Inferior parietal cortex (tissue), 1 donor: ENCODE measurements at regions not wholly inside any gene's neighbourhood (a gene's known extent, or its start where the extent isn't known, plus 50 kb on each side); places are given as distances from the start of the nearest gene placed in this dataset.
A peak's percentile ranks its signal among the peaks of the same experiment; 100 is the strongest.

Experiments used
- DNase-seq: peaks from one replicate; pipeline ENCODE4 v3.0.0-alpha.2; 2016; ENCODE audit errors: extremely low spot score

- no peak for DNase-seq
Measured at GRCh38 chr11:113634940-113635575, 71.0 kb downstream of the TMPRSS5 start.

- DNase-seq = no peak
Measured at GRCh38 chr11:113632981-113633380, 73.1 kb downstream of the TMPRSS5 start.

- DNase-seq = no peak
Measured at GRCh38 chr11:113629562-113629961, 76.5 kb downstream of the TMPRSS5 start.

- no peak for DNase-seq
Measured at GRCh38 chr11:113628912-113629311, 77.2 kb downstream of the TMPRSS5 start.

- no peak for DNase-seq
Measured at GRCh38 chr11:113627946-113628345, 78.2 kb downstream of the TMPRSS5 start.

GRCh38 chr11:113627297-113627696, 78.8 kb downstream of the TMPRSS5 start:
- no peak for DNase-seq

GRCh38 chr11:113626736-113627135, 79.4 kb downstream of the TMPRSS5 start:
- DNase-seq = no peak

- no peak for DNase-seq
Measured at GRCh38 chr11:113623114-113623513, 83.0 kb downstream of the TMPRSS5 start.

GRCh38 chr11:113618360-113618759, 87.7 kb downstream of the TMPRSS5 start:
- DNase-seq = no peak

- no peak for DNase-seq
Measured at GRCh38 chr11:113615773-113616172, 90.3 kb downstream of the TMPRSS5 start.

GRCh38 chr11:113615098-113615497, 91.0 kb downstream of the TMPRSS5 start:
- no peak for DNase-seq

- no peak for DNase-seq
Measured at GRCh38 chr11:113614097-113614496, 92.0 kb downstream of the TMPRSS5 start.

- DNase-seq = no peak
Measured at GRCh38 chr11:113613619-113614018, 92.5 kb downstream of the TMPRSS5 start.

GRCh38 chr11:113604186-113604585, 101.9 kb downstream of the TMPRSS5 start:
- DNase-seq = no peak

- DNase-seq = peak; percentile 59
Measured at GRCh38 chr11:113603277-113604059, 102.6 kb downstream of the TMPRSS5 start.

GRCh38 chr11:113602483-113602882, 103.6 kb downstream of the TMPRSS5 start:
- DNase-seq = no peak

- DNase-seq = no peak
Measured at GRCh38 chr11:113596658-113597057, 109.5 kb downstream of the TMPRSS5 start.

- no peak for DNase-seq
Measured at GRCh38 chr11:113595810-113596594, 110.1 kb downstream of the TMPRSS5 start.

GRCh38 chr11:113593698-113594308, 112.3 kb downstream of the TMPRSS5 start:
- DNase-seq = no peak

GRCh38 chr11:113591117-113591516, 115.0 kb downstream of the TMPRSS5 start:
- DNase-seq = no peak

GRCh38 chr11:113587308-113587739, 112.1 kb upstream of the DRD2 start:
- no peak for DNase-seq

- no peak for DNase-seq
Measured at GRCh38 chr11:113584371-113584770, 109.2 kb upstream of the DRD2 start.
